Tibial artery (tissue), 4 donors: ENCODE measurements at regions not wholly inside any gene's neighbourhood (a gene's known extent, or its start where the extent isn't known, plus 50 kb on each side); places are given as distances from the start of the nearest gene placed in this dataset.
"Not testable (repeated sequence)": the region's sequence is repeated elsewhere in the genome, so short reads cannot be mapped to it uniquely, and the experiment has no call there.

Experiments
- DNase-seq, 2 donors: peaks; one replicate each; pipeline ENCODE4 v3.0.0-alpha.2; 2019
- H3K27ac ChIP-seq, 2 donors: fragments of 200-600 bp; sonication (generic) in 1 of 2; 1 replicate in 1 of 2; 2 replicates in 1 of 2; pipeline ENCODE4 v1.5.1; 2018 to 2019; ENCODE audit warnings: mild to moderate bottlenecking in 1 of 2
- H3K27me3 ChIP-seq, 2 donors: fragments of 200-600 bp; sonication (generic) in 1 of 2; one replicate each; pipeline versions ENCODE4 v1.5.1 to v1.6.0; 2016 to 2019
- H3K36me3 ChIP-seq, 3 donors: fragments of 200-600 bp; sonication (generic) in 2 of 3; one replicate each; pipeline ENCODE4 v1.5.1; 2016 to 2019; ENCODE audit warnings: mild to moderate bottlenecking in 2 of 3
- H3K4me1 ChIP-seq, 4 donors: fragments of 200-600 bp; sonication (generic) in 2 of 4; 1 replicate in 3 of 4; 2 replicates in 1 of 4; pipeline ENCODE4 v1.5.1; 2016 to 2019
- H3K4me3 ChIP-seq, 2 donors: fragments of 200-600 bp; sonication (generic) in 1 of 2; 1 replicate in 1 of 2; 2 replicates in 1 of 2; pipeline ENCODE4 v1.5.1; 2018 to 2019; ENCODE audit warnings: mild to moderate bottlenecking in 2 of 2
- H3K9me3 ChIP-seq, 3 donors: fragments of 200-600 bp; sonication (generic) in 1 of 3; one replicate each; pipeline ENCODE4 v1.5.1; 2016 to 2019
- CTCF ChIP-seq, 2 experiments: fragments of 200-600 bp in 1 of 2; fragments of 450-650 bp in 1 of 2; IDR thresholded peaks; one replicate each; pipeline ENCODE4 v1.5.1; 2017 to 2019; ENCODE audit warnings: antibody characterized with exemption in 2 of 2, mild to moderate bottlenecking in 1 of 2, moderate library complexity in 1 of 2
- intact Hi-C: fragments of 100-400 bp; cut with DNase I; formaldehyde crosslinking; loops from one replicate; pipeline ENCODE4 v1.15.0; 2023; ENCODE audit warnings: low total_unique reads

- no peaks in the 10 kb centered on the region for H3K9me3 ChIP-seq
- no peaks in the 10 kb centered on the region for H3K36me3 ChIP-seq
- H3K27ac ChIP-seq = no peak overlapping the region
- H3K4me3 ChIP-seq = no peak overlapping the region
- DNase-seq = no peak
- intact Hi-C loops = no loop called here
- no peaks in the 10 kb centered on the region for H3K27me3 ChIP-seq
- no peaks in the 10 kb centered on the region for H3K4me1 ChIP-seq
- no peak for TF ChIP-seq CTCF (IDR thresholded peaks at IDR 0.05)
Measured at GRCh38 chr2:124983595-124983994, 958.5 kb downstream of the CNTNAP5 start.

GRCh38 chr2:124985270-124985669 is 960.2 kb downstream of the CNTNAP5 start:
- H3K27me3 ChIP-seq = no peaks in the 10 kb centered on the region
- intact Hi-C loops = no loop called here
- H3K9me3 ChIP-seq = no peaks in the 10 kb centered on the region
- no peak overlapping the region for H3K27ac ChIP-seq
- H3K4me3 ChIP-seq = no peak overlapping the region
- DNase-seq = no peak
- no peaks in the 10 kb centered on the region for H3K36me3 ChIP-seq
- H3K4me1 ChIP-seq = no peaks in the 10 kb centered on the region
- no peak for TF ChIP-seq CTCF (IDR thresholded peaks at IDR 0.05)

- Histone ChIP-seq H3K4me1 (no peaks in the 10 kb centered on the region), H3K9me3 (no peaks in the 10 kb centered on the region), H3K27me3 (no peaks in the 10 kb centered on the region), H3K27ac (no peak overlapping the region), H3K36me3 (no peaks in the 10 kb centered on the region), H3K4me3 (no peak overlapping the region)
- no peak for DNase-seq
- no peak for TF ChIP-seq CTCF (IDR thresholded peaks at IDR 0.05)
- intact Hi-C loops = no loop called here
Measured at GRCh38 chr2:124986136-124986535, 961.0 kb downstream of the CNTNAP5 start.

- DNase-seq, H3K36me3 ChIP-seq, H3K4me3 ChIP-seq, H3K27ac ChIP-seq, H3K9me3 ChIP-seq, H3K4me1 ChIP-seq, intact Hi-C loops, H3K27me3 ChIP-seq: not testable (repeated sequence)
Measured at GRCh38 chr2:124986870-124987269, 961.8 kb downstream of the CNTNAP5 start.

GRCh38 chr2:124987436-124987835 is 962.3 kb downstream of the CNTNAP5 start:
- H3K36me3 ChIP-seq, intact Hi-C loops: not testable (repeated sequence)

GRCh38 chr2:124988111-124988510 is 963.0 kb downstream of the CNTNAP5 start:
- Histone ChIP-seq H3K4me1 (no peaks in the 10 kb centered on the region), H3K27ac (no peak overlapping the region), H3K4me3 (no peak overlapping the region), H3K27me3 (no peaks in the 10 kb centered on the region), H3K9me3 (no peaks in the 10 kb centered on the region), H3K36me3 (no peaks in the 10 kb centered on the region)
- no peak for DNase-seq
- intact Hi-C loops = no loop called here
- TF ChIP-seq CTCF (IDR thresholded peaks at IDR 0.05) = no peak

More at GRCh38 chr2:124987436-124987835, 962.3 kb downstream of the CNTNAP5 start:
- DNase-seq, H3K9me3 ChIP-seq, H3K4me3 ChIP-seq, H3K4me1 ChIP-seq, H3K27ac ChIP-seq, H3K27me3 ChIP-seq: not testable (repeated sequence)

GRCh38 chr2:124988794-124989193 is 963.7 kb downstream of the CNTNAP5 start:
- Histone ChIP-seq H3K27ac (no peak overlapping the region), H3K4me1 (no peaks in the 10 kb centered on the region), H3K4me3 (no peak overlapping the region), H3K9me3 (no peaks in the 10 kb centered on the region), H3K27me3 (no peaks in the 10 kb centered on the region), H3K36me3 (no peaks in the 10 kb centered on the region)
- no peak for DNase-seq
- intact Hi-C loops = no loop called here
- TF ChIP-seq CTCF (IDR thresholded peaks at IDR 0.05) = no peak
